ENCODE measurements at regions not wholly inside any gene's neighbourhood (a gene's known extent, or its start where the extent isn't known, plus 50 kb on each side); places are given as distances from the start of the nearest gene placed in this dataset.
"Not testable (repeated sequence)": the region's sequence is repeated elsewhere in the genome, so short reads cannot be mapped to it uniquely, and the experiment has no call there.

GRCh38 chr6:140379919-140380318 is 1005.5 kb upstream of the CITED2 start:
- Histone ChIP-seq H3K27ac (ENCODE audit: low read length) (no peak overlapping the region), H3K9me3 (replicated peaks; ENCODE audit: control insufficient read depth, low read depth, low read length) (no peaks in the 10 kb centered on the region), H3K4me1 (ENCODE audit: control insufficient read depth, insufficient read depth, low read length) (no peaks in the 10 kb centered on the region), H3K4me3 (ENCODE audit: low read length) (no peak overlapping the region), H3K36me3 (ENCODE audit: control insufficient read depth, insufficient read depth, low read length) (no peaks in the 10 kb centered on the region), H3K27me3 (ENCODE audit: control insufficient read depth, insufficient read depth, low read length) (no peaks in the 10 kb centered on the region)
- DNase-seq = peak; percentile 13
- WGBS (ENCODE audit: insufficient coverage) = no CpG with 5 or more reads among the region's 2 CpGs

- DNase-seq = no peak
- H3K27ac ChIP-seq (ENCODE audit: low read length) = no peak overlapping the region
- no peaks in the 10 kb centered on the region for H3K27me3 ChIP-seq (ENCODE audit: control insufficient read depth, insufficient read depth, low read length)
These were observed 1001.8 kb upstream of the CITED2 start for GRCh38 chr6:140376209-140376608.

GRCh38 chr6:140373728-140374127 is 999.3 kb upstream of the CITED2 start:
- not testable (repeated sequence) for DNase-seq; H3K36me3 ChIP-seq (ENCODE audit: control insufficient read depth, insufficient read depth, low read length); H3K4me1 ChIP-seq (ENCODE audit: control insufficient read depth, insufficient read depth, low read length); H3K27me3 ChIP-seq (ENCODE audit: control insufficient read depth, insufficient read depth, low read length); H3K27ac ChIP-seq (ENCODE audit: low read length); H3K4me3 ChIP-seq (ENCODE audit: low read length); H3K9me3 ChIP-seq (replicated peaks; ENCODE audit: control insufficient read depth, low read depth, low read length)
- 96% methylated on average over 10 of the region's 24 CpGs for WGBS (ENCODE audit: insufficient coverage)

More at GRCh38 chr6:140376209-140376608, 1001.8 kb upstream of the CITED2 start:
- Histone ChIP-seq H3K4me1 (ENCODE audit: control insufficient read depth, insufficient read depth, low read length) (no peaks in the 10 kb centered on the region), H3K4me3 (ENCODE audit: low read length) (no peak overlapping the region), H3K9me3 (replicated peaks; ENCODE audit: control insufficient read depth, low read depth, low read length) (no peaks in the 10 kb centered on the region), H3K36me3 (ENCODE audit: control insufficient read depth, insufficient read depth, low read length) (no peaks in the 10 kb centered on the region)

- no peak for DNase-seq
- Histone ChIP-seq H3K9me3 (replicated peaks; ENCODE audit: control insufficient read depth, low read depth, low read length) (no peaks in the 10 kb centered on the region), H3K27me3 (ENCODE audit: control insufficient read depth, insufficient read depth, low read length) (no peaks in the 10 kb centered on the region), H3K36me3 (ENCODE audit: control insufficient read depth, insufficient read depth, low read length) (no peaks in the 10 kb centered on the region), H3K4me1 (ENCODE audit: control insufficient read depth, insufficient read depth, low read length) (no peaks in the 10 kb centered on the region), H3K27ac (ENCODE audit: low read length) (no peak overlapping the region), H3K4me3 (ENCODE audit: low read length) (no peak overlapping the region)
- no CpG with 5 or more reads among the region's 4 CpGs for WGBS (ENCODE audit: insufficient coverage)
These were observed 997.6 kb upstream of the CITED2 start for GRCh38 chr6:140372064-140372463.

GRCh38 chr6:140370976-140371870 is 996.8 kb upstream of the CITED2 start:
- Histone ChIP-seq H3K4me3 (ENCODE audit: low read length) (no peak overlapping the region), H3K4me1 (ENCODE audit: control insufficient read depth, insufficient read depth, low read length) (no peaks in the 10 kb centered on the region), H3K27ac (ENCODE audit: low read length) (no peak overlapping the region), H3K9me3 (replicated peaks; ENCODE audit: control insufficient read depth, low read depth, low read length) (no peaks in the 10 kb centered on the region), H3K27me3 (ENCODE audit: control insufficient read depth, insufficient read depth, low read length) (no peaks in the 10 kb centered on the region), H3K36me3 (ENCODE audit: control insufficient read depth, insufficient read depth, low read length) (no peaks in the 10 kb centered on the region)
- WGBS (ENCODE audit: insufficient coverage) = no CpG with 5 or more reads among the region's 2 CpGs
- peak; percentile 12 for DNase-seq

GRCh38 chr6:140370441-140370840 is 996.0 kb upstream of the CITED2 start:
- Histone ChIP-seq H3K36me3 (ENCODE audit: control insufficient read depth, insufficient read depth, low read length) (no peaks in the 10 kb centered on the region), H3K4me1 (ENCODE audit: control insufficient read depth, insufficient read depth, low read length) (no peaks in the 10 kb centered on the region), H3K4me3 (ENCODE audit: low read length) (no peak overlapping the region), H3K27me3 (ENCODE audit: control insufficient read depth, insufficient read depth, low read length) (no peaks in the 10 kb centered on the region), H3K27ac (ENCODE audit: low read length) (no peak overlapping the region), H3K9me3 (replicated peaks; ENCODE audit: control insufficient read depth, low read depth, low read length) (no peaks in the 10 kb centered on the region)
- DNase-seq = no peak
- WGBS (ENCODE audit: insufficient coverage) = no CpG with 5 or more reads among the region's 1 CpG

- no peak for DNase-seq
- H3K4me3 ChIP-seq (ENCODE audit: low read length) = no peak overlapping the region
- H3K4me1 ChIP-seq (ENCODE audit: control insufficient read depth, insufficient read depth, low read length) = no peaks in the 10 kb centered on the region
- H3K27ac ChIP-seq (ENCODE audit: low read length) = no peak overlapping the region
- H3K9me3 ChIP-seq (replicated peaks; ENCODE audit: control insufficient read depth, low read depth, low read length) = peaks cover 10% of the 10 kb centered on the region
- no peaks in the 10 kb centered on the region for H3K27me3 ChIP-seq (ENCODE audit: control insufficient read depth, insufficient read depth, low read length)
- H3K36me3 ChIP-seq (ENCODE audit: control insufficient read depth, insufficient read depth, low read length) = no peaks in the 10 kb centered on the region
These were observed 992.5 kb upstream of the CITED2 start for GRCh38 chr6:140366991-140367390.

GRCh38 chr6:140364916-140365315 is 990.5 kb upstream of the CITED2 start:
- Histone ChIP-seq H3K4me3 (ENCODE audit: low read length) (no peak overlapping the region), H3K27me3 (ENCODE audit: control insufficient read depth, insufficient read depth, low read length) (no peaks in the 10 kb centered on the region), H3K9me3 (replicated peaks; ENCODE audit: control insufficient read depth, low read depth, low read length) (peaks cover 10% of the 10 kb centered on the region), H3K36me3 (ENCODE audit: control insufficient read depth, insufficient read depth, low read length) (no peaks in the 10 kb centered on the region), H3K4me1 (ENCODE audit: control insufficient read depth, insufficient read depth, low read length) (no peaks in the 10 kb centered on the region), H3K27ac (ENCODE audit: low read length) (no peak overlapping the region)
- DNase-seq = no peak

- H3K27ac ChIP-seq (ENCODE audit: low read length) = no peak overlapping the region
- no peak for DNase-seq
- H3K36me3 ChIP-seq (ENCODE audit: control insufficient read depth, insufficient read depth, low read length) = no peaks in the 10 kb centered on the region
- peaks cover 10% of the 10 kb centered on the region for H3K9me3 ChIP-seq (replicated peaks; ENCODE audit: control insufficient read depth, low read depth, low read length)
- no peaks in the 10 kb centered on the region for H3K4me1 ChIP-seq (ENCODE audit: control insufficient read depth, insufficient read depth, low read length)
- H3K4me3 ChIP-seq (ENCODE audit: low read length) = no peak overlapping the region
- no CpG with 5 or more reads among the region's 3 CpGs for WGBS (ENCODE audit: insufficient coverage)
- H3K27me3 ChIP-seq (ENCODE audit: control insufficient read depth, insufficient read depth, low read length) = no peaks in the 10 kb centered on the region
These were observed 986.2 kb upstream of the CITED2 start for GRCh38 chr6:140360651-140361050.

- no peaks in the 10 kb centered on the region for H3K36me3 ChIP-seq (ENCODE audit: control insufficient read depth, insufficient read depth, low read length)
- H3K27me3 ChIP-seq (ENCODE audit: control insufficient read depth, insufficient read depth, low read length) = no peaks in the 10 kb centered on the region
- H3K9me3 ChIP-seq (replicated peaks; ENCODE audit: control insufficient read depth, low read depth, low read length) = no peaks in the 10 kb centered on the region
- no peak overlapping the region for H3K27ac ChIP-seq (ENCODE audit: low read length)
- DNase-seq = no peak
- H3K4me3 ChIP-seq (ENCODE audit: low read length) = no peak overlapping the region
- 100% methylated on average over 1 of the region's 1 CpG for WGBS (ENCODE audit: insufficient coverage)
- no peaks in the 10 kb centered on the region for H3K4me1 ChIP-seq (ENCODE audit: control insufficient read depth, insufficient read depth, low read length)
These were observed 981.0 kb upstream of the CITED2 start for GRCh38 chr6:140355476-140355875.

GRCh38 chr6:140354296-140354695 is 979.8 kb upstream of the CITED2 start:
- no peaks in the 10 kb centered on the region for H3K4me1 ChIP-seq (ENCODE audit: control insufficient read depth, insufficient read depth, low read length)
- H3K27me3 ChIP-seq (ENCODE audit: control insufficient read depth, insufficient read depth, low read length) = no peaks in the 10 kb centered on the region
- no peaks in the 10 kb centered on the region for H3K9me3 ChIP-seq (replicated peaks; ENCODE audit: control insufficient read depth, low read depth, low read length)
- no peaks in the 10 kb centered on the region for H3K36me3 ChIP-seq (ENCODE audit: control insufficient read depth, insufficient read depth, low read length)
- no CpG with 5 or more reads among the region's 1 CpG for WGBS (ENCODE audit: insufficient coverage)
- no peak overlapping the region for H3K27ac ChIP-seq (ENCODE audit: low read length)
- DNase-seq = no peak
- no peak overlapping the region for H3K4me3 ChIP-seq (ENCODE audit: low read length)

Measured in muscle of leg (tissue), 3 donors.